NT2/D1 (cell line): ENCODE measurements at regions not wholly inside any gene's neighbourhood (a gene's known extent, or its start where the extent isn't known, plus 50 kb on each side); places are given as distances from the start of the nearest gene placed in this dataset.

Experiments
- SUZ12 ChIP-seq: IDR thresholded peaks from 2 replicates; pipeline ENCODE4 v1.6.1; 2011; ENCODE audit not compliant: insufficient read length, insufficient read depth; ENCODE audit errors: extremely low read depth
- YY1 ChIP-seq: IDR thresholded peaks from 2 replicates; pipeline ENCODE4 v1.6.1; 2011; ENCODE audit not compliant: insufficient read length, insufficient read depth
- ZNF274 ChIP-seq: IDR thresholded peaks from 2 replicates; pipeline ENCODE4 v1.6.1; 2011; ENCODE audit warnings: mild to moderate bottlenecking, low read depth, low read length

GRCh38 chr9:80502306-80502705 lies 930.5 kb downstream of the TLE4 start:
- TF ChIP-seq YY1 (no peak), SUZ12 (no peak), ZNF274 (no peak)
